ENCODE measurements at regions not wholly inside any gene's neighbourhood (a gene's known extent, or its start where the extent isn't known, plus 50 kb on each side); places are given as distances from the start of the nearest gene placed in this dataset.

DNA sequence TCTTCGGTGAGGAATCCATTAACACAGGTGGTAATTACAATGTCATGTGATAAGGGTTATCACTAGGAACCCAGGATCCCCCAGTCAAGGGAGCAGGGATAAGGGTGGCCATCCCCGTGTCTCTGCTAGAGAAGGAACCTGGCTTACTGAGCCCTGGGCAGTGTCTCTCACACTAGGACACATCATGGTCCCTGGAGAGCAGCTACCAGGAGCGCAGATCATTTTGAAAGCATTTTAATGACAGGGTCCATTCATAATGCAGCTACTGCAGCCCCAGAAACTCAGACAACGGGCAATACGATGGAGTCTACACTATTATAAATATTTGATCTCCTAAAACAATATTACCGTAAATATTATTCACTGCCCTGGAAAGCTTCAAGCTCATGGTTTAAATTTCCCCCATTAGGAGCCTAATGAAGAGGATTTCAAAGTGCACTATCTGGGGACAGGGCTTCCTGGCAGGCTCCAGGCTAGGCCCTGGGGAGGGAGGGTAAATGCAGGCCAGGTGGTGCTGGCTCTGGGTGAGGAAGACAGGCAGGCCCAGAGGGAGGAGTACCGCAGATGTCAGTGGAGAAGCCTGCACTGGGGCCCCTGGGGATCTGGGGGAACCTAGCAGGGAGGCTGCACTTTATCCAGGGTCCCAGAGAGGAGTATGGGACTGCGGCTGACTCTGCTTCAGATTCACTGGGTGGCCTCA lies 52.6 kb upstream of the LOXL4 start:
- TF ChIP-seq, protein P1, sequence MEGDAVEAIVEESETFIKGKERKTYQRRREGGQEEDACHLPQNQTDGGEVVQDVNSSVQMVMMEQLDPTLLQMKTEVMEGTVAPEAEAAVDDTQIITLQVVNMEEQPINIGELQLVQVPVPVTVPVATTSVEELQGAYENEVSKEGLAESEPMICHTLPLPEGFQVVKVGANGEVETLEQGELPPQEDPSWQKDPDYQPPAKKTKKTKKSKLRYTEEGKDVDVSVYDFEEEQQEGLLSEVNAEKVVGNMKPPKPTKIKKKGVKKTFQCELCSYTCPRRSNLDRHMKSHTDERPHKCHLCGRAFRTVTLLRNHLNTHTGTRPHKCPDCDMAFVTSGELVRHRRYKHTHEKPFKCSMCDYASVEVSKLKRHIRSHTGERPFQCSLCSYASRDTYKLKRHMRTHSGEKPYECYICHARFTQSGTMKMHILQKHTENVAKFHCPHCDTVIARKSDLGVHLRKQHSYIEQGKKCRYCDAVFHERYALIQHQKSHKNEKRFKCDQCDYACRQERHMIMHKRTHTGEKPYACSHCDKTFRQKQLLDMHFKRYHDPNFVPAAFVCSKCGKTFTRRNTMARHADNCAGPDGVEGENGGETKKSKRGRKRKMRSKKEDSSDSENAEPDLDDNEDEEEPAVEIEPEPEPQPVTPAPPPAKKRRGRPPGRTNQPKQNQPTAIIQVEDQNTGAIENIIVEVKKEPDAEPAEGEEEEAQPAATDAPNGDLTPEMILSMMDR (IDR thresholded peaks at IDR 0.05), result no peak
- no peak for TF ChIP-seq ZFX (IDR thresholded peaks at IDR 0.05; ENCODE audit: borderline replicate concordance)

All from 22Rv1 (cell line).